Mammary epithelial cell (primary cell): ENCODE measurements at regions not wholly inside any gene's neighbourhood (a gene's known extent, or its start where the extent isn't known, plus 50 kb on each side); places are given as distances from the start of the nearest gene placed in this dataset.

Source experiments
- EZH2 ChIP-seq: IDR thresholded peaks from 2 replicates; pipeline ENCODE4 v1.6.1; 2012; ENCODE audit warnings: low read length, inconsistent platforms, borderline replicate concordance
- TF ChIP-seq, protein P1 (sequence below), 2 donors: IDR thresholded peaks in 1 of 2; conservative IDR thresholded peaks in 1 of 2; 2 replicates each; pipeline ENCODE4 v1.5.1; 2011 to 2012; ENCODE audit warnings: inconsistent platforms in 2 of 2, low read length in 2 of 2, mild to moderate bottlenecking in 2 of 2, control low read depth in 1 of 2, low read depth in 1 of 2; ENCODE audit not compliant: insufficient read depth in 1 of 2; ENCODE audit errors: extremely low read depth in 1 of 2

DNA sequence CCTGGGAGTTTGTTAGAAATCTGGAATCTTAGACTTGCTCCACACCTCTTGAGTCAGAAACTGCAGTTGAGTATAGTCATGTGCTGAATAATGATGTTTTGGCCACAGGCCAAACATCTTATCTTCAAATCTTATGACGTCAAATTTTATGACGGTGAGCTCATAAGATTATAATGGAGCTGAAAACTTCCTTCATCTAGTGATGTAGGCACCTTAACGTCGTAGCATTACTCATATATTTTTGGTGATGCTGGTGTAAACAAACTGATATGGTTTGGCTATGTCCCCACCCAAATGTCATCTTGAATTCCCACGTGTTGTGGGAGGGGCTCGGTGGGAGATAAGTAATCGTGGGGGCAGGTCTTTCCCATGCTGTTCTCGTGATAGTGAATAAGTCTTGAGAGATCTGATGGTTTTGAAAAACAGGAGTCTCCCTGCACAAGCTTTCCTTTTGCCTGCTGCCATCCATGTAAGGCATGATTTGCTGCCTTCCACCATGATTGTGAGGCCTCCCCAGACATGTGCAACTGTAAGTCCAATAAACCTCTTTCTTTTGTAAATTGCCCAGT lies 268.0 kb upstream of the PROK2 start:
- TF ChIP-seq, protein P1, sequence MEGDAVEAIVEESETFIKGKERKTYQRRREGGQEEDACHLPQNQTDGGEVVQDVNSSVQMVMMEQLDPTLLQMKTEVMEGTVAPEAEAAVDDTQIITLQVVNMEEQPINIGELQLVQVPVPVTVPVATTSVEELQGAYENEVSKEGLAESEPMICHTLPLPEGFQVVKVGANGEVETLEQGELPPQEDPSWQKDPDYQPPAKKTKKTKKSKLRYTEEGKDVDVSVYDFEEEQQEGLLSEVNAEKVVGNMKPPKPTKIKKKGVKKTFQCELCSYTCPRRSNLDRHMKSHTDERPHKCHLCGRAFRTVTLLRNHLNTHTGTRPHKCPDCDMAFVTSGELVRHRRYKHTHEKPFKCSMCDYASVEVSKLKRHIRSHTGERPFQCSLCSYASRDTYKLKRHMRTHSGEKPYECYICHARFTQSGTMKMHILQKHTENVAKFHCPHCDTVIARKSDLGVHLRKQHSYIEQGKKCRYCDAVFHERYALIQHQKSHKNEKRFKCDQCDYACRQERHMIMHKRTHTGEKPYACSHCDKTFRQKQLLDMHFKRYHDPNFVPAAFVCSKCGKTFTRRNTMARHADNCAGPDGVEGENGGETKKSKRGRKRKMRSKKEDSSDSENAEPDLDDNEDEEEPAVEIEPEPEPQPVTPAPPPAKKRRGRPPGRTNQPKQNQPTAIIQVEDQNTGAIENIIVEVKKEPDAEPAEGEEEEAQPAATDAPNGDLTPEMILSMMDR (conservative IDR thresholded peaks at IDR 0.05 in 1 of 2, IDR thresholded peaks at IDR 0.05 in 1 of 2; ENCODE audit: extremely low read depth in 1 of 2, insufficient read depth in 1 of 2, low read depth in 1 of 2, low read length in 2 of 2), result no peak
- no peak for TF ChIP-seq EZH2
